ENCODE measurements at regions not wholly inside any gene's neighbourhood (a gene's known extent, or its start where the extent isn't known, plus 50 kb on each side); places are given as distances from the start of the nearest gene placed in this dataset.
"Not testable (repeated sequence)": the region's sequence is repeated elsewhere in the genome, so short reads cannot be mapped to it uniquely, and the experiment has no call there.

GRCh38 chr5:87754009-87754757, 341.5 kb upstream of the CCNH start:
- DNase-seq (ENCODE audit: low read depth, low spot score), result no peak
- in situ Hi-C loops (cut with HindIII; ENCODE audit: low pct_unique_long_range_greater_than_20kb, low sequenced_read_pairs), result no loop called here

GRCh38 chr5:87752362-87752761, 339.6 kb upstream of the CCNH start:
- in situ Hi-C loops (cut with HindIII; ENCODE audit: low pct_unique_long_range_greater_than_20kb, low sequenced_read_pairs), result no loop called here

GRCh38 chr5:87751824-87752223, 339.1 kb upstream of the CCNH start:
- no peak for DNase-seq (ENCODE audit: low read depth, low spot score)
- in situ Hi-C loops (cut with HindIII; ENCODE audit: low pct_unique_long_range_greater_than_20kb, low sequenced_read_pairs), result no loop called here

More at GRCh38 chr5:87752362-87752761, 339.6 kb upstream of the CCNH start:
- no peak for DNase-seq (ENCODE audit: low read depth, low spot score)

GRCh38 chr5:87746891-87747377, 334.2 kb upstream of the CCNH start:
- no peak for DNase-seq (ENCODE audit: low read depth, low spot score)
- in situ Hi-C loops (cut with HindIII; ENCODE audit: low pct_unique_long_range_greater_than_20kb, low sequenced_read_pairs), result no loop called here

GRCh38 chr5:87746341-87746740, 333.6 kb upstream of the CCNH start:
- DNase-seq (ENCODE audit: low read depth, low spot score), result no peak
- in situ Hi-C loops (cut with HindIII; ENCODE audit: low pct_unique_long_range_greater_than_20kb, low sequenced_read_pairs), result no loop called here

GRCh38 chr5:87741881-87742280, 329.2 kb upstream of the CCNH start:
- in situ Hi-C loops (cut with HindIII; ENCODE audit: low pct_unique_long_range_greater_than_20kb, low sequenced_read_pairs), result no loop called here
- DNase-seq (ENCODE audit: low read depth, low spot score), result no peak

- in situ Hi-C loops (cut with HindIII; ENCODE audit: low pct_unique_long_range_greater_than_20kb, low sequenced_read_pairs), result no loop called here
- no peak for DNase-seq (ENCODE audit: low read depth, low spot score)
Measured at GRCh38 chr5:87735923-87736322, 323.2 kb upstream of the CCNH start.

- DNase-seq (ENCODE audit: low read depth, low spot score), result no peak
- in situ Hi-C loops (cut with HindIII; ENCODE audit: low pct_unique_long_range_greater_than_20kb, low sequenced_read_pairs), result no loop called here
Measured at GRCh38 chr5:87733897-87734296, 321.2 kb upstream of the CCNH start.

GRCh38 chr5:87732875-87733768, 320.4 kb upstream of the CCNH start:
- no peak for DNase-seq (ENCODE audit: low read depth, low spot score)
- in situ Hi-C loops (cut with HindIII; ENCODE audit: low pct_unique_long_range_greater_than_20kb, low sequenced_read_pairs), result no loop called here

- DNase-seq (ENCODE audit: low read depth, low spot score), result no peak
- in situ Hi-C loops (cut with HindIII; ENCODE audit: low pct_unique_long_range_greater_than_20kb, low sequenced_read_pairs), result no loop called here
Measured at GRCh38 chr5:87729781-87730180, 317.1 kb upstream of the CCNH start.

- in situ Hi-C loops (cut with HindIII; ENCODE audit: low pct_unique_long_range_greater_than_20kb, low sequenced_read_pairs), result no loop called here
- DNase-seq (ENCODE audit: low read depth, low spot score), result no peak
Measured at GRCh38 chr5:87722286-87722685, 309.6 kb upstream of the CCNH start.

- DNase-seq (ENCODE audit: low read depth, low spot score); in situ Hi-C loops (cut with HindIII; ENCODE audit: low pct_unique_long_range_greater_than_20kb, low sequenced_read_pairs): not testable (repeated sequence)
Measured at GRCh38 chr5:87718224-87718925, 305.6 kb upstream of the CCNH start.

- in situ Hi-C loops (cut with HindIII; ENCODE audit: low pct_unique_long_range_greater_than_20kb, low sequenced_read_pairs), result no loop called here
- no peak for DNase-seq (ENCODE audit: low read depth, low spot score)
Measured at GRCh38 chr5:87717761-87718160, 305.0 kb upstream of the CCNH start.

- in situ Hi-C loops (cut with HindIII; ENCODE audit: low pct_unique_long_range_greater_than_20kb, low sequenced_read_pairs), result no loop called here
- no peak for DNase-seq (ENCODE audit: low read depth, low spot score)
Measured at GRCh38 chr5:87705876-87706275, 293.1 kb upstream of the CCNH start.

GRCh38 chr5:87686975-87687374, 274.2 kb upstream of the CCNH start:
- in situ Hi-C loops (cut with HindIII; ENCODE audit: low pct_unique_long_range_greater_than_20kb, low sequenced_read_pairs), result no loop called here
- no peak for DNase-seq (ENCODE audit: low read depth, low spot score)

GRCh38 chr5:87686018-87686417, 273.3 kb upstream of the CCNH start:
- in situ Hi-C loops (cut with HindIII; ENCODE audit: low pct_unique_long_range_greater_than_20kb, low sequenced_read_pairs), result no loop called here
- DNase-seq (ENCODE audit: low read depth, low spot score), result no peak

- no peak for DNase-seq (ENCODE audit: low read depth, low spot score)
- in situ Hi-C loops (cut with HindIII; ENCODE audit: low pct_unique_long_range_greater_than_20kb, low sequenced_read_pairs), result no loop called here
Measured at GRCh38 chr5:87674235-87674634, 261.5 kb upstream of the CCNH start.

- DNase-seq (ENCODE audit: low read depth, low spot score), result no peak
- in situ Hi-C loops (cut with HindIII; ENCODE audit: low pct_unique_long_range_greater_than_20kb, low sequenced_read_pairs), result no loop called here
Measured at GRCh38 chr5:87671146-87671545, 258.4 kb upstream of the CCNH start.

Measured in SK-MEL-5 (cell line).